ENCODE measurements at regions not wholly inside any gene's neighbourhood (a gene's known extent, or its start where the extent isn't known, plus 50 kb on each side); places are given as distances from the start of the nearest gene placed in this dataset.

GRCh38 chr6:135789375-135790050, 62.0 kb upstream of the PDE7B start:
- H3K36me3 Mint-ChIP-seq (ENCODE audit: low read depth): no peaks in the 10 kb centered on the region
- peaks cover 8% of the 10 kb centered on the region for H3K27me3 Mint-ChIP-seq (ENCODE audit: low read depth)
- peaks cover 4% of the 10 kb centered on the region for H3K4me1 Mint-ChIP-seq (ENCODE audit: low read depth)
- DNase-seq (ENCODE audit: low spot score): no peak
- H3K4me3 Mint-ChIP-seq: no peak overlapping the region
- no peak overlapping the region for H3K27ac Mint-ChIP-seq
- peaks cover 4% of the 10 kb centered on the region for H3K9me3 Mint-ChIP-seq

DNA sequence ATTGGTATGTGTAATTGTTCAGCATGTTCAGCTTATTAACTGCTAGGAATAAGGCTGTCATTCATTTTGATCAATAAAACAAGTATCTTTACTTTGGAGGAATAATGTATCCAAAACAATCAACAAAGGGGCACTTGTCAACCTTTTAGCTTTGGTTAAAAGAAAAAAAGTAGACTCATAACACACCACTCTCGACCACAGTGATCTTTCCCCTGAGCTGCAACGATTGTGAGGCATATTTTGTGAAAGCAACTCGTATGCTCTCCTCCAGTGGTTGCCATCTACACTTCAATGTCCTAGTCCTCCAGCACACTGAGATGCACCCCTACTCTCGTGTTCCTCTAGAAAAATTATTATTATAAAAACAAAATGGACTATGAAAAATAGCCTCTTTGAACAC, 60.1 kb upstream of the PDE7B start:
- Mint-ChIP-seq H3K36me3 (ENCODE audit: low read depth) (no peaks in the 10 kb centered on the region), H3K27me3 (ENCODE audit: low read depth) (peaks cover 8% of the 10 kb centered on the region), H3K4me1 (ENCODE audit: low read depth) (peaks cover 4% of the 10 kb centered on the region), H3K27ac (no peak overlapping the region), H3K9me3 (no peaks in the 10 kb centered on the region), H3K4me3 (no peak overlapping the region)
- no peak for DNase-seq (ENCODE audit: low spot score)

DNA sequence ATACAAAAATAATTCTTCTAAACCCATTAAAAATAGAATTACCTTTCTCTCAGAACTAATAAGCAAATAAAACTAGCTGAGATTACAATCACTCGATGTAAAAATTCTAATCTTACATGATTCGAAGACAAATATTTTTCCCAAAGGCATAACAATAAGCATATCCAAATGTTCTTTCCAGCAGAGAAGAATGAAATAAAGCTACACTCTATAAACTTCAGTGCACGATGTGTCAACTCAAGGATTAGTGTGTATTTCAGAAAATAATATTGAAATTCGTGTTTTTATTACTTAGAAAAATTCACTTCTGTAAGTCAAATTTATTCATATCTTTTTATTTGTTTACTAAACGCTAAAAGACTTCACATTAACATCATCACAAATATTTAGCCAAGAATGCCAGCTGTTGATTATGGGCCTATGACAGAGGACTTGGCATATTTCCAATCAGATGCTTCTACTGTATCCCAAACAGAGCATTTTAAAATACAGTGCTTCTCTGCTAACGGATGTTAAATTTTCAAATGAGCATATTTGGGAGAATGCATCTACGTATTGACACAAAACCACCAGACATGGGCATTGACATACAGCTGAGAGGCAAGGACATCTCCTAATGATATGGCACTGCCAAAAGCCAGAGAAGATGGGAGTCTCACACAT, 54.7 kb upstream of the PDE7B start:
- Mint-ChIP-seq H3K9me3 (no peaks in the 10 kb centered on the region), H3K4me3 (no peak overlapping the region), H3K27me3 (ENCODE audit: low read depth) (no peaks in the 10 kb centered on the region), H3K36me3 (ENCODE audit: low read depth) (no peaks in the 10 kb centered on the region), H3K27ac (no peak overlapping the region), H3K4me1 (ENCODE audit: low read depth) (peaks cover 9% of the 10 kb centered on the region)
- DNase-seq (ENCODE audit: low spot score): no peak

DNA sequence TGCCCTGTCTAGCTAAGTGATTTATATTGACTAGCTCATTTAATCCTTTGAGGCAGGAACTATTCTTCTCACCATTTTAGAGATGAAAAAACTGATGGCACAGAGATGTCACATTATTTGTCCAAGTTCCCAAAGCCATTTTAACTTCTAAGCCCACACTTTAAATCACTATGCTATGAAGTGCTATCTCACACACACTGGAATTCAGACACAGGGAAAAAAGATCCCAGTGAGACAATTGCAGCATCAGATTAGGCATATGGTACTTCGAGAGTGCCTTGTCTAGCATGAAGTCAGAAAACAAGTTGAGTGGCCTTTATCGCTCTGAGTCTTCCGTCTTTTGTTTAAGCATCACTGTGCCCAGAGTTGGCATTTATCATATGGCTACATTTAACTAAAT, 54.1 kb upstream of the PDE7B start:
- no peak overlapping the region for H3K4me3 Mint-ChIP-seq
- no peaks in the 10 kb centered on the region for H3K27me3 Mint-ChIP-seq (ENCODE audit: low read depth)

GRCh38 chr6:135798751-135799515, 52.6 kb upstream of the PDE7B start:
- H3K27ac Mint-ChIP-seq: no peak overlapping the region
- H3K4me3 Mint-ChIP-seq: no peak overlapping the region
- H3K4me1 Mint-ChIP-seq (ENCODE audit: low read depth): peaks cover 6% of the 10 kb centered on the region
- no peaks in the 10 kb centered on the region for H3K27me3 Mint-ChIP-seq (ENCODE audit: low read depth)
- H3K36me3 Mint-ChIP-seq (ENCODE audit: low read depth): no peaks in the 10 kb centered on the region
- no peaks in the 10 kb centered on the region for H3K9me3 Mint-ChIP-seq
- DNase-seq (ENCODE audit: low spot score): no peak

More for the DNA sequence above, 54.1 kb upstream of the PDE7B start:
- Mint-ChIP-seq H3K27ac (no peak overlapping the region), H3K4me1 (ENCODE audit: low read depth) (peaks cover 9% of the 10 kb centered on the region), H3K9me3 (no peaks in the 10 kb centered on the region), H3K36me3 (ENCODE audit: low read depth) (no peaks in the 10 kb centered on the region)
- DNase-seq (ENCODE audit: low spot score): no peak

Data from T-helper 2 cell treated with Interferon-gamma antibody and Interleukin-4, amounts not matched to agents 5 μg/mL and 100 μg/mL, for 36 hours (primary cell).